ENCODE measurements at regions not wholly inside any gene's neighbourhood (a gene's known extent, or its start where the extent isn't known, plus 50 kb on each side); places are given as distances from the start of the nearest gene placed in this dataset.

GRCh38 chr9:85405566-85405950 lies 336.2 kb downstream of the AGTPBP1 start:
- 31 to 100% methylated on average over 1 to 3 of the region's 6 CpGs for WGBS, 2 experiments (ENCODE audit: extremely low coverage in 2 of 2, insufficient read length in 1 of 2)
- ChIA-PET CTCF (no interaction called here), POLR2A (ENCODE audit: unreplicated experiment) (no interaction called here)
- TF ChIP-seq BHLHE40 (IDR thresholded peaks at IDR 0.05; ENCODE audit: low read depth, low read length) (no peak), RCOR1 (IDR thresholded peaks at IDR 0.05; ENCODE audit: insufficient replicate concordance, low read length) (no peak), RFX5 (IDR thresholded peaks at IDR 0.05; ENCODE audit: low read depth, low read length) (no peak), MAFK (IDR thresholded peaks at IDR 0.05; ENCODE audit: low read depth, low read length) (no peak), RAD21 (IDR thresholded peaks at IDR 0.05; ENCODE audit: low read length) (no peak), FOS (IDR thresholded peaks at IDR 0.05; ENCODE audit: low read depth, low read length) (no peak), MAZ (IDR thresholded peaks at IDR 0.05; ENCODE audit: borderline replicate concordance, low read depth, low read length) (no peak), CEBPB (IDR thresholded peaks at IDR 0.05; ENCODE audit: low read depth, low read length) (no peak), SMC3 (IDR thresholded peaks at IDR 0.05; ENCODE audit: low read depth, low read length) (no peak), NFE2L2 (IDR thresholded peaks at IDR 0.05; ENCODE audit: low read depth, low read length) (no peak), POLR2A (IDR thresholded peaks at IDR 0.05; ENCODE audit: low read depth, low read length) (no peak), CHD1 (IDR thresholded peaks at IDR 0.05; ENCODE audit: low read depth, low read length) (no peak), MXI1 (IDR thresholded peaks at IDR 0.05; ENCODE audit: borderline replicate concordance, low read depth, low read length) (no peak)
- TF ChIP-seq, protein P1, sequence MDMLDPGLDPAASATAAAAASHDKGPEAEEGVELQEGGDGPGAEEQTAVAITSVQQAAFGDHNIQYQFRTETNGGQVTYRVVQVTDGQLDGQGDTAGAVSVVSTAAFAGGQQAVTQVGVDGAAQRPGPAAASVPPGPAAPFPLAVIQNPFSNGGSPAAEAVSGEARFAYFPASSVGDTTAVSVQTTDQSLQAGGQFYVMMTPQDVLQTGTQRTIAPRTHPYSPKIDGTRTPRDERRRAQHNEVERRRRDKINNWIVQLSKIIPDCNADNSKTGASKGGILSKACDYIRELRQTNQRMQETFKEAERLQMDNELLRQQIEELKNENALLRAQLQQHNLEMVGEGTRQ (IDR thresholded peaks at IDR 0.05; ENCODE audit: low read depth, low read length): no peak
- TF ChIP-seq, protein P2, sequence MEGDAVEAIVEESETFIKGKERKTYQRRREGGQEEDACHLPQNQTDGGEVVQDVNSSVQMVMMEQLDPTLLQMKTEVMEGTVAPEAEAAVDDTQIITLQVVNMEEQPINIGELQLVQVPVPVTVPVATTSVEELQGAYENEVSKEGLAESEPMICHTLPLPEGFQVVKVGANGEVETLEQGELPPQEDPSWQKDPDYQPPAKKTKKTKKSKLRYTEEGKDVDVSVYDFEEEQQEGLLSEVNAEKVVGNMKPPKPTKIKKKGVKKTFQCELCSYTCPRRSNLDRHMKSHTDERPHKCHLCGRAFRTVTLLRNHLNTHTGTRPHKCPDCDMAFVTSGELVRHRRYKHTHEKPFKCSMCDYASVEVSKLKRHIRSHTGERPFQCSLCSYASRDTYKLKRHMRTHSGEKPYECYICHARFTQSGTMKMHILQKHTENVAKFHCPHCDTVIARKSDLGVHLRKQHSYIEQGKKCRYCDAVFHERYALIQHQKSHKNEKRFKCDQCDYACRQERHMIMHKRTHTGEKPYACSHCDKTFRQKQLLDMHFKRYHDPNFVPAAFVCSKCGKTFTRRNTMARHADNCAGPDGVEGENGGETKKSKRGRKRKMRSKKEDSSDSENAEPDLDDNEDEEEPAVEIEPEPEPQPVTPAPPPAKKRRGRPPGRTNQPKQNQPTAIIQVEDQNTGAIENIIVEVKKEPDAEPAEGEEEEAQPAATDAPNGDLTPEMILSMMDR (conservative IDR thresholded peaks at IDR 0.05; ENCODE audit: low read depth, low read length): no peak
- TF ChIP-seq, protein P3, sequence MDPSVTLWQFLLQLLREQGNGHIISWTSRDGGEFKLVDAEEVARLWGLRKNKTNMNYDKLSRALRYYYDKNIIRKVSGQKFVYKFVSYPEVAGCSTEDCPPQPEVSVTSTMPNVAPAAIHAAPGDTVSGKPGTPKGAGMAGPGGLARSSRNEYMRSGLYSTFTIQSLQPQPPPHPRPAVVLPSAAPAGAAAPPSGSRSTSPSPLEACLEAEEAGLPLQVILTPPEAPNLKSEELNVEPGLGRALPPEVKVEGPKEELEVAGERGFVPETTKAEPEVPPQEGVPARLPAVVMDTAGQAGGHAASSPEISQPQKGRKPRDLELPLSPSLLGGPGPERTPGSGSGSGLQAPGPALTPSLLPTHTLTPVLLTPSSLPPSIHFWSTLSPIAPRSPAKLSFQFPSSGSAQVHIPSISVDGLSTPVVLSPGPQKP (IDR thresholded peaks at IDR 0.05; ENCODE audit: borderline replicate concordance, low read depth, low read length): no peak
- BruUV-seq (replicated peaks): no TSS peak
- no peak overlapping the region for H2BK20ac ChIP-seq (ENCODE audit: low read depth, low read length)
- H3K27me3 ChIP-seq (ENCODE audit: control insufficient read depth, insufficient read depth, low read length): no peaks in the 10 kb centered on the region
- H2BK15ac ChIP-seq (ENCODE audit: low read depth, low read length): no peak overlapping the region
- no peak overlapping the region for H2AK9ac ChIP-seq (replicated peaks; ENCODE audit: low read depth, low read length, poor library complexity)
- H3K14ac ChIP-seq (replicated peaks; ENCODE audit: low read depth, low read length): no peak overlapping the region
- ATAC-seq (ENCODE audit: low read depth) (no peak), DNase-seq (no peak)
- H3K4me1 ChIP-seq (ENCODE audit: control insufficient read depth, insufficient read depth, low read length): no peaks in the 10 kb centered on the region
- no peak overlapping the region for H4K8ac ChIP-seq (ENCODE audit: low read depth in 2 of 2, low read length in 2 of 2)
- no peak overlapping the region for H3K9ac ChIP-seq (ENCODE audit: low read depth, low read length)
- H4K91ac ChIP-seq (ENCODE audit: insufficient read depth, low read depth, low read length): no peak overlapping the region
- H3K56ac ChIP-seq (ENCODE audit: extremely low read depth, insufficient read depth, low read length): no peak overlapping the region
- no peak overlapping the region for H3K4me3 ChIP-seq (ENCODE audit: insufficient read depth, low read depth, low read length)
- no peaks in the 10 kb centered on the region for H3K36me3 ChIP-seq (ENCODE audit: control insufficient read depth, insufficient read depth, low read length)
- no peak overlapping the region for H2BK5ac ChIP-seq (ENCODE audit: low read depth, low read length, poor library complexity, severe bottlenecking)
- no peak overlapping the region for H2BK120ac ChIP-seq (ENCODE audit: low read depth, low read length)
- no peak overlapping the region for H4K5ac ChIP-seq (ENCODE audit: low read depth, low read length)
- H3K4me2 ChIP-seq (ENCODE audit: low read depth, low read length): no peak overlapping the region
- intact Hi-C loops (cut with micrococcal nuclease): no loop called here
- no peaks in the 10 kb centered on the region for H3K79me1 ChIP-seq (ENCODE audit: low read depth in 1 of 2, low read length in 2 of 2)
- H2AFZ ChIP-seq (replicated peaks; ENCODE audit: low read length, poor library complexity): no peak overlapping the region
- H3K18ac ChIP-seq (ENCODE audit: low read depth, low read length): no peak overlapping the region
- no peak overlapping the region for H3K27ac ChIP-seq (ENCODE audit: insufficient read depth, low read length)
- dilution Hi-C loops (cut with HindIII; ENCODE audit: low sequenced_read_pairs, unreplicated experiment): no loop called here
- H4K20me1 ChIP-seq (ENCODE audit: insufficient read depth, low read length): no peaks in the 10 kb centered on the region
- no peak overlapping the region for H3K4ac ChIP-seq (ENCODE audit: low read depth, low read length)
- in situ Hi-C loops (cut with MboI; ENCODE audit: low sequenced_read_pairs): no loop called here
- peaks cover 11% of the 10 kb centered on the region for H3K9me3 ChIP-seq (ENCODE audit: control insufficient read depth, insufficient read depth, low read length)
- H3K9me1 ChIP-seq (ENCODE audit: insufficient read depth, low read length): no peaks in the 10 kb centered on the region
- no peak overlapping the region for H2AK5ac ChIP-seq (ENCODE audit: low read depth, low read length)
- no peak overlapping the region for H3K23ac ChIP-seq (ENCODE audit: low read depth, low read length)
